Tibial artery (tissue), 4 donors: ENCODE measurements at regions not wholly inside any gene's neighbourhood (a gene's known extent, or its start where the extent isn't known, plus 50 kb on each side); places are given as distances from the start of the nearest gene placed in this dataset.

Experiments used
- DNase-seq, 2 donors: peaks; one replicate each; pipeline ENCODE4 v3.0.0-alpha.2; 2019
- H3K27ac ChIP-seq, 2 donors: fragments of 200-600 bp; sonication (generic) in 1 of 2; 1 replicate in 1 of 2; 2 replicates in 1 of 2; pipeline ENCODE4 v1.5.1; 2018 to 2019; ENCODE audit warnings: mild to moderate bottlenecking in 1 of 2
- H3K27me3 ChIP-seq, 2 donors: fragments of 200-600 bp; sonication (generic) in 1 of 2; one replicate each; pipeline versions ENCODE4 v1.5.1 to v1.6.0; 2016 to 2019
- H3K36me3 ChIP-seq, 3 donors: fragments of 200-600 bp; sonication (generic) in 2 of 3; one replicate each; pipeline ENCODE4 v1.5.1; 2016 to 2019; ENCODE audit warnings: mild to moderate bottlenecking in 2 of 3
- H3K4me1 ChIP-seq, 4 donors: fragments of 200-600 bp; sonication (generic) in 2 of 4; 1 replicate in 3 of 4; 2 replicates in 1 of 4; pipeline ENCODE4 v1.5.1; 2016 to 2019
- H3K4me3 ChIP-seq, 2 donors: fragments of 200-600 bp; sonication (generic) in 1 of 2; 1 replicate in 1 of 2; 2 replicates in 1 of 2; pipeline ENCODE4 v1.5.1; 2018 to 2019; ENCODE audit warnings: mild to moderate bottlenecking in 2 of 2
- H3K9me3 ChIP-seq, 3 donors: fragments of 200-600 bp; sonication (generic) in 1 of 3; one replicate each; pipeline ENCODE4 v1.5.1; 2016 to 2019
- CTCF ChIP-seq, 2 experiments: fragments of 200-600 bp in 1 of 2; fragments of 450-650 bp in 1 of 2; IDR thresholded peaks; one replicate each; pipeline ENCODE4 v1.5.1; 2017 to 2019; ENCODE audit warnings: antibody characterized with exemption in 2 of 2, mild to moderate bottlenecking in 1 of 2, moderate library complexity in 1 of 2
- intact Hi-C: fragments of 100-400 bp; cut with DNase I; formaldehyde crosslinking; loops from one replicate; pipeline ENCODE4 v1.15.0; 2023; ENCODE audit warnings: low total_unique reads

- no peak for DNase-seq
- no peaks in the 10 kb centered on the region for H3K36me3 ChIP-seq
- H3K4me3 ChIP-seq = no peak overlapping the region
- H3K9me3 ChIP-seq = no peaks in the 10 kb centered on the region
- H3K4me1 ChIP-seq = no peaks in the 10 kb centered on the region
- H3K27ac ChIP-seq = no peak overlapping the region
- no peaks in the 10 kb centered on the region for H3K27me3 ChIP-seq
- intact Hi-C loops = no loop called here
- no peak for TF ChIP-seq CTCF (IDR thresholded peaks at IDR 0.05)
Measured at GRCh38 chr3:6124875-6125274, 736.0 kb upstream of the GRM7 start.

GRCh38 chr3:6125520-6125919 is 735.4 kb upstream of the GRM7 start:
- H3K27me3 ChIP-seq = no peaks in the 10 kb centered on the region
- no peaks in the 10 kb centered on the region for H3K36me3 ChIP-seq
- TF ChIP-seq CTCF (IDR thresholded peaks at IDR 0.05) = no peak
- intact Hi-C loops = no loop called here
- no peak overlapping the region for H3K4me3 ChIP-seq
- no peaks in the 10 kb centered on the region for H3K4me1 ChIP-seq
- H3K27ac ChIP-seq = no peak overlapping the region
- no peak for DNase-seq
- H3K9me3 ChIP-seq = no peaks in the 10 kb centered on the region

- intact Hi-C loops = no loop called here
- Histone ChIP-seq H3K4me1 (no peaks in the 10 kb centered on the region), H3K4me3 (no peak overlapping the region), H3K27ac (no peak overlapping the region), H3K36me3 (no peaks in the 10 kb centered on the region), H3K9me3 (no peaks in the 10 kb centered on the region), H3K27me3 (no peaks in the 10 kb centered on the region)
- DNase-seq = no peak
- TF ChIP-seq CTCF (IDR thresholded peaks at IDR 0.05) = no peak
Measured at GRCh38 chr3:6132684-6133432, 728.1 kb upstream of the GRM7 start.

GRCh38 chr3:6142707-6143106 is 718.2 kb upstream of the GRM7 start:
- Histone ChIP-seq H3K36me3 (no peaks in the 10 kb centered on the region), H3K4me3 (no peak overlapping the region), H3K4me1 (no peaks in the 10 kb centered on the region), H3K27me3 (no peaks in the 10 kb centered on the region), H3K9me3 (no peaks in the 10 kb centered on the region), H3K27ac (no peak overlapping the region)
- TF ChIP-seq CTCF (IDR thresholded peaks at IDR 0.05) = no peak
- intact Hi-C loops = no loop called here
- DNase-seq = no peak

- intact Hi-C loops = no loop called here
- H3K36me3 ChIP-seq = no peaks in the 10 kb centered on the region
- no peak for TF ChIP-seq CTCF (IDR thresholded peaks at IDR 0.05)
- H3K27ac ChIP-seq = no peak overlapping the region
- no peak for DNase-seq
- no peak overlapping the region for H3K4me3 ChIP-seq
- H3K4me1 ChIP-seq = no peaks in the 10 kb centered on the region
- H3K27me3 ChIP-seq = no peaks in the 10 kb centered on the region
- no peaks in the 10 kb centered on the region for H3K9me3 ChIP-seq
Measured at GRCh38 chr3:6147883-6148282, 713.0 kb upstream of the GRM7 start.
